Esophagus (tissue), 2 donors: ENCODE measurements at regions not wholly inside any gene's neighbourhood (a gene's known extent, or its start where the extent isn't known, plus 50 kb on each side); places are given as distances from the start of the nearest gene placed in this dataset.

Experiments used
- H3K27ac ChIP-seq, 2 donors: one replicate each; pipeline ENCODE4 v1.5.1; 2013; ENCODE audit warnings: low read depth in 2 of 2, mild to moderate bottlenecking in 2 of 2, inconsistent platforms in 1 of 2, low read length in 1 of 2, moderate library complexity in 1 of 2
- H3K27me3 ChIP-seq, 2 donors: one replicate each; pipeline ENCODE4 v1.6.1; 2013; ENCODE audit warnings: low read length in 2 of 2, control low read depth in 1 of 2, mild to moderate bottlenecking in 1 of 2; ENCODE audit not compliant: insufficient read depth in 2 of 2, control insufficient read depth in 1 of 2
- H3K36me3 ChIP-seq, 2 donors: one replicate each; pipeline ENCODE4 v1.6.1; 2013; ENCODE audit warnings: low read length in 1 of 2; ENCODE audit not compliant: control insufficient read depth in 2 of 2, insufficient read depth in 2 of 2
- H3K4me1 ChIP-seq, 2 donors: one replicate each; pipeline ENCODE4 v1.6.1; 2013; ENCODE audit warnings: low read length in 1 of 2; ENCODE audit not compliant: control insufficient read depth in 2 of 2, insufficient read depth in 2 of 2
- H3K4me3 ChIP-seq, 2 donors: one replicate each; pipeline ENCODE4 v1.5.1; 2013; ENCODE audit warnings: low read length in 2 of 2, mild to moderate bottlenecking in 2 of 2, low read depth in 1 of 2, moderate library complexity in 1 of 2
- H3K9me3 ChIP-seq, 2 donors: one replicate each; pipeline ENCODE4 v1.6.1; 2013; ENCODE audit warnings: mild to moderate bottlenecking in 2 of 2, low read depth in 1 of 2, low read length in 1 of 2, moderate library complexity in 1 of 2; ENCODE audit not compliant: control insufficient read depth in 2 of 2, insufficient read depth in 1 of 2
- WGBS, 2 donors: extraction: QIAGEN DNeasy Blood & Tissue Kit; methylation state at CpG; one replicate each; pipeline ENCODE4 v1.1.7; 2013; 5-methylcytosine and 5-hydroxymethylcytosine counted together
- donor health status: healthy with polysubstance abuse.
- donor health status: Bipolar disorder and iron deficiency.

GRCh38 chr10:3848775-3849635 lies 64.0 kb upstream of the KLF6 start:
- Histone ChIP-seq H3K9me3 (no peaks in the 10 kb centered on the region), H3K27ac (no peak overlapping the region), H3K4me1 (peaks cover 3% of the 10 kb centered on the region in 2 donors), H3K4me3 (no peak overlapping the region), H3K36me3 (no peaks in the 10 kb centered on the region), H3K27me3 (no peaks in the 10 kb centered on the region)
- 85 to 95% methylated on average over 4 of the region's 4 CpGs for whole genome bisulfite sequencing, 2 donors

GRCh38 chr10:3848005-3848774 lies 63.2 kb upstream of the KLF6 start:
- H3K9me3 ChIP-seq = no peaks in the 10 kb centered on the region
- no peak overlapping the region for H3K27ac ChIP-seq
- H3K4me1 ChIP-seq = peaks cover 3% of the 10 kb centered on the region in 2 donors
- H3K36me3 ChIP-seq = no peaks in the 10 kb centered on the region
- H3K27me3 ChIP-seq = no peaks in the 10 kb centered on the region
- H3K4me3 ChIP-seq = no peak overlapping the region
- 63 to 67% methylated on average over 6 of the region's 6 CpGs for WGBS, 2 donors

- Histone ChIP-seq H3K36me3 (no peaks in the 10 kb centered on the region), H3K4me1 (peaks cover 0 to 3% of the 10 kb centered on the region in 2 donors), H3K4me3 (no peak overlapping the region), H3K9me3 (no peaks in the 10 kb centered on the region), H3K27me3 (no peaks in the 10 kb centered on the region), H3K27ac (no peak overlapping the region)
- 92 to 97% methylated on average over 3 of the region's 3 CpGs for WGBS, 2 donors
Observed at GRCh38 chr10:3846736-3847135, 61.7 kb upstream of the KLF6 start.

DNA sequence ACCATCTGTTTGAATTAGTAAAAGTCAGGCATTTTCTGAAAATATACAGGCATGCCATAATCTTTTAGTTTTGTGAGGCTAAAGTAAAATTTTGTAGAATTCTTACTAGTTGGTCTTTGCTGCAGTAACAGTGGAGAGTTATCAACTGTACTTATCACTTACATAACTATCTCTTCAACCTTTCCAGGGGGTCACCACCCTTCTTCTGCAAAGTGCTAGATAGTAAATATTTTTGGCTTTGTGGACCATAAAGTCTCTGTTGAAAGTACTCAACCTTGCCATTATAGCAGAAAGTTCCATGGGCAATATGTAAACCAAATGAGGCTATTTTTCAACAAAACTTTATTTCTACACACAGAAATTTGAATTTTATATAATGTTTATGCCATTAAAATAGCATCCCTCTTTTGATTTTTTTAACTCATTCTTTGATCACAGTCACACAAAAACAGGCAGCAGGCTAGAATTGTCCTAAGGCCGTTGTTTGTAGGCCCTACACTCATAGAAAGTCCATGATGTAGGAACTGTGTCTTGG lies 59.5 kb upstream of the KLF6 start:
- Histone ChIP-seq H3K36me3 (no peaks in the 10 kb centered on the region), H3K4me1 (no peaks in the 10 kb centered on the region), H3K27me3 (no peaks in the 10 kb centered on the region), H3K4me3 (no peak overlapping the region), H3K9me3 (no peaks in the 10 kb centered on the region), H3K27ac (no peak overlapping the region)
- WGBS, 2 donors = 46 to 82% methylated on average over 1 of the region's 1 CpG

DNA sequence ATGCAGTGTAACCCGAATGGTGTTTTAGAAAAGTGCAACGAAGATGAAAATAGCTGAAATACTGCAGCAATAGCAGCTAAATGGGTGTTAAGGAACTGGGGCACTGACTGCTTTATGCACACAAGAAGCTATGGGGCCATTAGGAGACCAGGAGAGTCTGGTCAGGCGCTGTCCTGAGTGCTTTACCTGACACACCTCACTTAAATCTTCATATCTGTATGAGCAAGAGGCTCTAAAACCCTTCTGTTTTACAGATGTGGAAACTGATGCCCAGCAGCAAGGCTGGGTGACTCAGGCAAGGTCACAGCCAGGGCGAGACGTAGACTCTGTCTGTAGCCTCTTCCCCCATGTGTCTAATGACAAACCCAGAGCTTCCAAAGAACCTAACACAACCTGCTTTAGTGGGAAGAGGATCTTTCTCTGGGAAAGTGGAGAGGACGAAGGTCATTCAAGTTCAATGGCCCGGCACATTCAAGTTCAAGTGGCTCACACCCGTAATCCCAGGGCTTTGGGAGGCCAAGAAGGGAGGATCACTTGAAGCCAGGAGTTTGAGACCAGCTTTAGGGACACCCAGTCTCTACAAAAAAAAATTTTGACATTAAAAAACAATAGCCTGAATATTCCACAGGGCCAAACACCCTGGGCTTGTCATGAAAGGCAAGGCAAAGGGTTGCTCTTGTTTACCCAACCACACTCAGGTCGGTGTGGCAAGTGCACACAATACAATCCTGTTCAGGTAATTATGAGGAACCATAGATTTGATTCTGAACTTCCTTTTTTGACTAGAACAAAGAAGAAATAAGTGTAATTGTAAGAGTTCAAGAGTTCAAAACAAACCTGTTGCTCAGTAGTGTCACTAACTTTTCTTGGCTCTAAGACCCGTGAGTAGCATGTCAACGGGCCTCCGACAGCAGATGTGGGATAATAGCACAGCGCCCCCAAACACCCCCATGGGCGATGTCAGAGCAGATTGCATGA lies 53.7 kb upstream of the KLF6 start:
- no peaks in the 10 kb centered on the region for H3K4me1 ChIP-seq
- H3K4me3 ChIP-seq = no peak overlapping the region
- H3K27me3 ChIP-seq = no peaks in the 10 kb centered on the region
- H3K27ac ChIP-seq = peak overlapping the region in 1 of 2 donors; percentile 3
- H3K9me3 ChIP-seq = no peaks in the 10 kb centered on the region
- H3K36me3 ChIP-seq = peaks cover 0 to 5% of the 10 kb centered on the region in 2 donors
- 84 to 85% methylated on average over 14 of the region's 14 CpGs for WGBS, 2 donors

DNA sequence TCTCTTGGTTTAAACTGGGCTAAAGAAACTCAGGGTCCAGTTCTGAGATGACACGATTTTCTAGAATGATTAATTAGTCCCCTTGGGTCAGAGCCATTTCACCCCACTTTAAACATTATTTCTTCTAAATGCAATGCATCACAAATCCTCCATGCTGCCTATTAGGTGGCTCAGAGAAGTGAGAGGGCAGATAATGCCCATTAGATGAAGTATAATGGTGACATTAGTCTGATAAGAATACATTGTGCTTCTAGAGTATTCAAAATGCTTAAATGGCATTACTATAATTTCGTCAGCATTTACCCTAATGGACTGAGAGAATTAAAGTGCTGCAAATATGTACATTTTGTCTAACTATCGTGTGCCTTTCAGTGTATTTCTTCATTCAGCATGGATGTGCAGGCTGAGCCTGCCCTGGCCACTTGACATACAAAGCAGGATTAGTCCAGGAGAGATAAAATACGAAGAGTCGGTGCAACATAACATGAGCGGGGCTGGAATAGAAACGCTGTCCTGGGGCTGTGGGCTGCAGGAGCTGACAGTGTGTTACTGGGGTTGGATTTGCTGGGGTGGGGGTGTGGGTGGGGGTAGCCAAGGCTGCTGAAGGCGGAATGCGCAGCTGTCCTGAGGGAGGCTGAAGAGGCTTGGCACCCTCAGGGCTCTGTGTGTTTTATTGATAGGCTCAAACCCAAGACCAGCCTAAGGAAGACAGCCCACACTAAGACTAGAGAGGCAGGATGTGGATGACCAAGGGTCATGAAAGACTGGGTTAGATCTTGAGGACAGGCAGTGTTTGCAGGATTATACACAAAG lies 52.8 kb upstream of the KLF6 start:
- no peak overlapping the region for H3K4me3 ChIP-seq
- 84 to 88% methylated on average over 9 of the region's 9 CpGs for WGBS, 2 donors
- H3K4me1 ChIP-seq = no peaks in the 10 kb centered on the region
- no peak overlapping the region for H3K27ac ChIP-seq
- H3K9me3 ChIP-seq = no peaks in the 10 kb centered on the region
- no peaks in the 10 kb centered on the region for H3K27me3 ChIP-seq
- peaks cover 0 to 5% of the 10 kb centered on the region in 2 donors for H3K36me3 ChIP-seq

- Histone ChIP-seq H3K4me3 (no peak overlapping the region), H3K36me3 (peaks cover 0 to 5% of the 10 kb centered on the region in 2 donors), H3K4me1 (no peaks in the 10 kb centered on the region), H3K9me3 (no peaks in the 10 kb centered on the region), H3K27ac (no peak overlapping the region), H3K27me3 (no peaks in the 10 kb centered on the region)
- 58 to 60% methylated on average over 2 of the region's 2 CpGs for WGBS, 2 donors
Observed at GRCh38 chr10:3836222-3836820, 51.3 kb upstream of the KLF6 start.

DNA sequence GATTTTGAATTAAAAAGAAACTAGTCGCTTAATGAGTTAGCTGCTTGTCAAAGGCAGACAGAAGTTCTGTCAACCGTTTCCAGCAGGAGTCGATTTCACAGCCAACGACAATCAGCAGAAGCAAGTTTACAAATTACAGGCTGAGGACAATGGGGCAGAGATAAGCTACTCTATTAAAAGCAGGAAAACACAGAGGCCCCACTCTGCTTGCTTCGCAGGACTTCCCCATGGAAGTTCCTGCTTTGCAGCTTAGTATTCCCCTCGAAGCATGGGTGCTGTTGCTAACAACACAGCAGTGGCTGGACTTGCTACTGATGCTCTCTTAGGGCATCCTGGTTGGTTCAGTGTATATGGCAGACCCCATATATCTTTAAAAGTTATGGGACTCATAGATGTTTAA lies 50.8 kb upstream of the KLF6 start:
- no peaks in the 10 kb centered on the region for H3K27me3 ChIP-seq
- H3K36me3 ChIP-seq = peaks cover 0 to 5% of the 10 kb centered on the region in 2 donors
- H3K4me3 ChIP-seq = no peak overlapping the region
- WGBS, 2 donors = 48 to 63% methylated on average over 6 of the region's 6 CpGs
- H3K4me1 ChIP-seq = no peaks in the 10 kb centered on the region
- H3K27ac ChIP-seq = no peak overlapping the region
- no peaks in the 10 kb centered on the region for H3K9me3 ChIP-seq
